Fibroblast of lung (primary cell): ENCODE measurements at regions not wholly inside any gene's neighbourhood (a gene's known extent, or its start where the extent isn't known, plus 50 kb on each side); places are given as distances from the start of the nearest gene placed in this dataset.

Source experiments
- DNase-seq, 2 donors: peaks; one replicate each; pipeline versions ENCODE4 v3.0.0 to v3.0.0-alpha.2; 2010; ENCODE audit warnings: low read depth in 2 of 2
- H2AFZ ChIP-seq: 2 replicates; pipeline ENCODE4 v1.5.1; 2012; ENCODE audit warnings: low read length, control low read depth, inconsistent platforms
- H3K27ac ChIP-seq: 2 replicates; pipeline ENCODE4 v1.5.1; 2011; ENCODE audit warnings: low read length, control low read depth; ENCODE audit not compliant: insufficient read depth
- H3K27me3 ChIP-seq: 2 replicates; pipeline ENCODE4 v1.5.1; 2011; ENCODE audit warnings: mild to moderate bottlenecking, low read length; ENCODE audit not compliant: control insufficient read depth, insufficient read depth
- H3K36me3 ChIP-seq: 2 replicates; pipeline ENCODE4 v1.5.1; 2011; ENCODE audit warnings: low read length; ENCODE audit not compliant: control insufficient read depth, insufficient read depth
- H3K4me1 ChIP-seq: 2 replicates; pipeline ENCODE4 v1.5.1; 2011; ENCODE audit warnings: low read length; ENCODE audit not compliant: control insufficient read depth, insufficient read depth; ENCODE audit errors: extremely low read depth
- H3K4me2 ChIP-seq: 2 replicates; pipeline ENCODE4 v1.5.1; 2011; ENCODE audit warnings: low read length, control low read depth; ENCODE audit not compliant: insufficient read depth; ENCODE audit errors: extremely low read depth
- H3K4me3 ChIP-seq, 4 experiments: fragments of 200-600 bp in 1 of 4; sonication (generic) in 1 of 4; replicated peaks in 1 of 4; 2 replicates each; pipeline ENCODE4 v1.5.1; 2011 to 2016; ENCODE audit warnings: low read length in 4 of 4, low read depth in 3 of 4, mild to moderate bottlenecking in 3 of 4, control low read depth in 2 of 4, inconsistent platforms in 1 of 4, mixed read lengths in 1 of 4; ENCODE audit not compliant: insufficient read depth in 1 of 4; ENCODE audit errors: control extremely low read depth in 1 of 4
- H3K79me2 ChIP-seq: 2 replicates; pipeline ENCODE4 v1.5.1; 2012; ENCODE audit warnings: mild to moderate bottlenecking, low read length, inconsistent platforms; ENCODE audit not compliant: control insufficient read depth, insufficient read depth
- H3K9ac ChIP-seq: 2 replicates; pipeline ENCODE4 v1.5.1; 2011; ENCODE audit warnings: mild to moderate bottlenecking, low read length, control low read depth; ENCODE audit not compliant: insufficient read depth
- H3K9me3 ChIP-seq: 2 replicates; pipeline ENCODE4 v1.5.1; 2012; ENCODE audit warnings: low read depth, low read length; ENCODE audit not compliant: control insufficient read depth, insufficient read depth
- H4K20me1 ChIP-seq: 2 replicates; pipeline ENCODE4 v1.5.1; 2011; ENCODE audit warnings: low read length; ENCODE audit not compliant: control insufficient read depth, insufficient read depth; ENCODE audit errors: extremely low read depth
- EZH2 ChIP-seq: IDR thresholded peaks from 2 replicates; pipeline ENCODE4 v1.5.1; 2012; ENCODE audit warnings: low read length, control low read depth, mild to moderate bottlenecking; ENCODE audit errors: missing control alignments
- TF ChIP-seq, protein P1 (sequence below), 2 donors: IDR thresholded peaks in 1 of 2; conservative IDR thresholded peaks in 1 of 2; 1 replicate in 1 of 2; 2 replicates in 1 of 2; pipeline ENCODE4 v1.5.1; 2011 to 2012; ENCODE audit warnings: low read length in 2 of 2, control low read depth in 1 of 2, inconsistent platforms in 1 of 2, low read depth in 1 of 2, mild to moderate bottlenecking in 1 of 2

DNA sequence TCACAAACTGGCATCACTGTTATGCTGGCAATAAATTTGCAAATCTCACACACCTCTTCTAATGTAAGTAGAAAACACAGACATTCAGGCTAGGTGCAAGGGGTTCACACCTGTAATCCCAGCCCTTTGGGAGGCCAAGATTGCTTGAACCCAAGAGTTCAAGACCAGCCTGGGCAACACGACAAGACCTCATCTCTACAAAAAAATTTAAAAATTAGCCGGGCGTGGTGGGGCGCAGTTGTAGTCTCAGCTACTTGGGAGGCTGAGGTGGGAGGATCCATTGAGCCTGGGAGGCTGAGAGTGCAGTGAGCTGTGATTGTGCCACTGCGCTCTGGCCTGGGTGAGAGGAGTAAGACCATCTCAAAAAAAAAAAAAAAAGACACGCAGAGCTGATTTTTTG is 83.1 kb upstream of the ENPP6 start:
- H3K9ac ChIP-seq = no peak overlapping the region
- H3K27me3 ChIP-seq = no peaks in the 10 kb centered on the region
- TF ChIP-seq, protein P1, sequence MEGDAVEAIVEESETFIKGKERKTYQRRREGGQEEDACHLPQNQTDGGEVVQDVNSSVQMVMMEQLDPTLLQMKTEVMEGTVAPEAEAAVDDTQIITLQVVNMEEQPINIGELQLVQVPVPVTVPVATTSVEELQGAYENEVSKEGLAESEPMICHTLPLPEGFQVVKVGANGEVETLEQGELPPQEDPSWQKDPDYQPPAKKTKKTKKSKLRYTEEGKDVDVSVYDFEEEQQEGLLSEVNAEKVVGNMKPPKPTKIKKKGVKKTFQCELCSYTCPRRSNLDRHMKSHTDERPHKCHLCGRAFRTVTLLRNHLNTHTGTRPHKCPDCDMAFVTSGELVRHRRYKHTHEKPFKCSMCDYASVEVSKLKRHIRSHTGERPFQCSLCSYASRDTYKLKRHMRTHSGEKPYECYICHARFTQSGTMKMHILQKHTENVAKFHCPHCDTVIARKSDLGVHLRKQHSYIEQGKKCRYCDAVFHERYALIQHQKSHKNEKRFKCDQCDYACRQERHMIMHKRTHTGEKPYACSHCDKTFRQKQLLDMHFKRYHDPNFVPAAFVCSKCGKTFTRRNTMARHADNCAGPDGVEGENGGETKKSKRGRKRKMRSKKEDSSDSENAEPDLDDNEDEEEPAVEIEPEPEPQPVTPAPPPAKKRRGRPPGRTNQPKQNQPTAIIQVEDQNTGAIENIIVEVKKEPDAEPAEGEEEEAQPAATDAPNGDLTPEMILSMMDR (conservative IDR thresholded peaks at IDR 0.05 in 1 of 2, IDR thresholded peaks at IDR 0.05 in 1 of 2; ENCODE audit: low read depth in 1 of 2, low read length in 2 of 2) = no peak
- TF ChIP-seq EZH2 = no peak
- H3K9me3 ChIP-seq = no peaks in the 10 kb centered on the region
- no peaks in the 10 kb centered on the region for H3K79me2 ChIP-seq
- no peaks in the 10 kb centered on the region for H4K20me1 ChIP-seq
- no peak overlapping the region for H3K4me3 ChIP-seq
- H3K36me3 ChIP-seq = no peaks in the 10 kb centered on the region
- no peak for DNase-seq
- no peak overlapping the region for H2AFZ ChIP-seq
- H3K4me2 ChIP-seq = no peak overlapping the region
- H3K4me1 ChIP-seq = no peaks in the 10 kb centered on the region
- no peak overlapping the region for H3K27ac ChIP-seq

- no peak for DNase-seq
- H3K27ac ChIP-seq = no peak overlapping the region
- H3K9me3 ChIP-seq = no peaks in the 10 kb centered on the region
- no peak overlapping the region for H3K4me2 ChIP-seq
- TF ChIP-seq, protein P1 (conservative IDR thresholded peaks at IDR 0.05 in 1 of 2, IDR thresholded peaks at IDR 0.05 in 1 of 2; ENCODE audit: low read depth in 1 of 2, low read length in 2 of 2) = no peak
- no peak for TF ChIP-seq EZH2
- no peak overlapping the region for H2AFZ ChIP-seq
- H3K4me1 ChIP-seq = no peaks in the 10 kb centered on the region
- H3K79me2 ChIP-seq = no peaks in the 10 kb centered on the region
- no peaks in the 10 kb centered on the region for H3K27me3 ChIP-seq
- no peak overlapping the region for H3K4me3 ChIP-seq
- H4K20me1 ChIP-seq = no peaks in the 10 kb centered on the region
- no peak overlapping the region for H3K9ac ChIP-seq
- H3K36me3 ChIP-seq = no peaks in the 10 kb centered on the region
Observed at GRCh38 chr4:184298254-184298653, 80.6 kb upstream of the ENPP6 start.

- Histone ChIP-seq H3K9ac (no peak overlapping the region), H2AFZ (no peak overlapping the region), H3K27ac (no peak overlapping the region), H4K20me1 (no peaks in the 10 kb centered on the region), H3K27me3 (no peaks in the 10 kb centered on the region), H3K4me1 (no peaks in the 10 kb centered on the region), H3K79me2 (no peaks in the 10 kb centered on the region), H3K36me3 (no peaks in the 10 kb centered on the region), H3K4me3 (no peak overlapping the region), H3K4me2 (no peak overlapping the region), H3K9me3 (no peaks in the 10 kb centered on the region)
- TF ChIP-seq, protein P1 (conservative IDR thresholded peaks at IDR 0.05 in 1 of 2, IDR thresholded peaks at IDR 0.05 in 1 of 2; ENCODE audit: low read depth in 1 of 2, low read length in 2 of 2) = no peak
- TF ChIP-seq EZH2 = no peak
- DNase-seq = no peak
Observed at GRCh38 chr4:184295206-184295605, 77.5 kb upstream of the ENPP6 start.
